H1 (cell line): ENCODE measurements at regions not wholly inside any gene's neighbourhood (a gene's known extent, or its start where the extent isn't known, plus 50 kb on each side); places are given as distances from the start of the nearest gene placed in this dataset.

Experiments used
- CTCF ChIA-PET: fragments of 300-600 bp; sonication (Branson Sonifier 250); formaldehyde crosslinking; loops from one replicate; lab custom pipeline; 2021; ENCODE audit not compliant: partially characterized antibody; lab: Charles Lee
- POLR2A ChIA-PET: fragments of 300-600 bp; sonication (Branson Sonifier 250); formaldehyde crosslinking; loops from one replicate; lab custom pipeline; 2021; ENCODE audit warnings: inconsistent platforms; ENCODE audit not compliant: partially characterized antibody; lab: Charles Lee
- DNase-seq, 2 experiments: peaks; one replicate each; pipeline versions ENCODE4 v3.0.0 to v3.0.0-alpha.2; 2010 to 2022; ENCODE audit warnings: low spot score in 2 of 2, low read depth in 1 of 2, mixed read lengths in 1 of 2
- FAIRE-seq: peaks from 2 replicates; lab custom pipeline; 2011; peaks lifted over from hg19 to GRCh38; lab: Jason Lieb, UNC
- H2AFZ ChIP-seq: 2 replicates; pipeline ENCODE4 v1.8.1; 2012; ENCODE audit warnings: low read length, inconsistent platforms
- H2AK5ac ChIP-seq: 2 replicates; pipeline ENCODE4 v1.6.1; 2013; ENCODE audit warnings: low read depth, low read length
- H2BK120ac ChIP-seq: replicated peaks from 2 replicates; pipeline ENCODE3; 2013; ENCODE audit warnings: low read depth, low read length, inconsistent platforms
- H2BK12ac ChIP-seq: 2 replicates; pipeline ENCODE4 v1.6.1; 2013; ENCODE audit warnings: low read depth, low read length
- H2BK15ac ChIP-seq: 2 replicates; pipeline ENCODE4 v1.6.1; 2013; ENCODE audit warnings: low read length
- H2BK20ac ChIP-seq: 2 replicates; pipeline ENCODE4 v1.6.1; 2013; ENCODE audit warnings: low read length
- H2BK5ac ChIP-seq: 2 replicates; pipeline ENCODE4 v1.6.1; 2013; ENCODE audit warnings: low read depth, low read length
- H3K14ac ChIP-seq: 2 replicates; pipeline ENCODE4 v1.6.1; 2013; ENCODE audit warnings: inconsistent platforms; ENCODE audit not compliant: insufficient read length
- H3K18ac ChIP-seq: 2 replicates; pipeline ENCODE4 v1.6.1; 2013; ENCODE audit warnings: low read length; ENCODE audit errors: extremely low read depth
- H3K23ac ChIP-seq: 2 replicates; pipeline ENCODE4 v1.6.1; 2013; ENCODE audit warnings: inconsistent platforms; ENCODE audit not compliant: insufficient read length
- H3K23me2 ChIP-seq: 2 replicates; pipeline ENCODE4 v1.6.1; 2013; ENCODE audit warnings: low read depth, low read length
- H3K27ac ChIP-seq: 2 replicates; pipeline ENCODE4 v1.6.1; 2011; ENCODE audit warnings: low read depth, low read length, inconsistent platforms
- H3K27me3 ChIP-seq, 4 experiments: replicated peaks in 1 of 4; 1 replicate in 1 of 4; 2 replicates in 3 of 4; pipeline versions ENCODE4 v1.6.1 to v1.8.1; 2011 to 2013; ENCODE audit warnings: low read length in 3 of 4, mild to moderate bottlenecking in 3 of 4, inconsistent platforms in 2 of 4, mixed read lengths in 2 of 4, moderate library complexity in 1 of 4; ENCODE audit not compliant: control insufficient read depth in 3 of 4, insufficient read depth in 3 of 4; ENCODE audit errors: extremely low read depth in 1 of 4
- H3K36me3 ChIP-seq, 4 experiments: 2 replicates each; pipeline versions ENCODE4 v1.6.1 to v1.8.1; 2011 to 2013; ENCODE audit warnings: mild to moderate bottlenecking in 4 of 4, low read length in 3 of 4, moderate library complexity in 2 of 4, control low read depth in 1 of 4, inconsistent platforms in 1 of 4; ENCODE audit not compliant: insufficient read depth in 4 of 4, control insufficient read depth in 2 of 4
- H3K4ac ChIP-seq: replicated peaks from 2 replicates; pipeline ENCODE3; 2013; ENCODE audit warnings: low read length, low read depth, mixed read lengths, inconsistent platforms; ENCODE audit not compliant: insufficient read length
- H3K4me1 ChIP-seq, 4 experiments: replicated peaks in 1 of 4; 1 replicate in 1 of 4; 2 replicates in 3 of 4; pipeline versions ENCODE4 v1.6.1 to v1.8.1; 2011 to 2013; ENCODE audit warnings: low read length in 3 of 4, inconsistent platforms in 2 of 4, mixed read lengths in 1 of 4; ENCODE audit not compliant: insufficient read depth in 4 of 4, control insufficient read depth in 3 of 4
- H3K4me2 ChIP-seq, 2 experiments: 2 replicates each; pipeline versions ENCODE4 v1.6.1 to v1.8.1; 2011 to 2013; ENCODE audit warnings: low read depth in 2 of 2, low read length in 2 of 2, control low read depth in 1 of 2, inconsistent platforms in 1 of 2, mild to moderate bottlenecking in 1 of 2; ENCODE audit not compliant: insufficient read depth in 1 of 2
- H3K4me3 ChIP-seq, 4 experiments: fragments of 200-600, 300-600 bp in 1 of 4; sonication (generic), shearing (Covaris generic), sonication (Bioruptor Twin) in 1 of 4; 2 replicates each; pipeline versions ENCODE4 v1.5.1 to v1.8.1; 2011 to 2016; ENCODE audit warnings: low read length in 4 of 4, low read depth in 3 of 4, control low read depth in 2 of 4, inconsistent platforms in 2 of 4, mild to moderate bottlenecking in 2 of 4, mixed read lengths in 1 of 4, moderate library complexity in 1 of 4; ENCODE audit not compliant: insufficient read depth in 2 of 4; ENCODE audit errors: extremely low read depth in 1 of 4
- H3K56ac ChIP-seq: replicated peaks from 2 replicates; pipeline ENCODE3; 2013; ENCODE audit warnings: low read depth, mild to moderate bottlenecking, mixed read lengths, low read length, inconsistent platforms; ENCODE audit not compliant: insufficient read length
- H3K79me1 ChIP-seq: 2 replicates; pipeline ENCODE4 v1.6.1; 2013; ENCODE audit warnings: low read depth, low read length, control low read depth
- H3K79me2 ChIP-seq, 2 experiments: 2 replicates each; pipeline versions ENCODE4 v1.6.1 to v1.8.1; 2012 to 2013; ENCODE audit warnings: low read length in 2 of 2, mild to moderate bottlenecking in 2 of 2, inconsistent platforms in 1 of 2; ENCODE audit not compliant: insufficient read depth in 2 of 2, control insufficient read depth in 1 of 2
- H3K9ac ChIP-seq, 4 experiments: replicated peaks in 1 of 4; 1 replicate in 1 of 4; 2 replicates in 3 of 4; pipeline versions ENCODE4 v1.6.1 to v1.8.1; 2011 to 2013; ENCODE audit warnings: low read depth in 3 of 4, low read length in 3 of 4, control low read depth in 2 of 4, mild to moderate bottlenecking in 2 of 4, moderate library complexity in 2 of 4, inconsistent platforms in 1 of 4; ENCODE audit errors: extremely low read depth in 1 of 4
- H3K9me3 ChIP-seq, 2 experiments: 2 replicates each; pipeline versions ENCODE4 v1.6.1 to v1.8.1; 2012 to 2013; ENCODE audit warnings: mild to moderate bottlenecking in 2 of 2, moderate library complexity in 2 of 2, control low read depth in 1 of 2, inconsistent platforms in 1 of 2, low read depth in 1 of 2, low read length in 1 of 2, mixed read lengths in 1 of 2; ENCODE audit not compliant: insufficient read depth in 2 of 2
- H4K20me1 ChIP-seq, 2 experiments: replicated peaks in 1 of 2; 2 replicates each; pipeline versions ENCODE3 to v1.8.1; 2011 to 2013; ENCODE audit warnings: inconsistent platforms in 2 of 2, low read length in 2 of 2, mild to moderate bottlenecking in 1 of 2; ENCODE audit not compliant: insufficient read depth in 2 of 2, control insufficient read depth in 1 of 2
- H4K5ac ChIP-seq: 2 replicates; pipeline ENCODE4 v1.6.1; 2013; ENCODE audit warnings: low read length, low read depth, mixed read lengths, inconsistent platforms; ENCODE audit not compliant: insufficient read length
- H4K8ac ChIP-seq: 2 replicates; pipeline ENCODE4 v1.8.0; 2013; ENCODE audit warnings: mild to moderate bottlenecking, moderate library complexity, low read length, inconsistent platforms; ENCODE audit not compliant: insufficient read depth; ENCODE audit errors: extremely low read depth
- H4K91ac ChIP-seq: replicated peaks from 2 replicates; pipeline ENCODE3; 2013; ENCODE audit warnings: low read length, mixed read lengths, inconsistent platforms; ENCODE audit not compliant: insufficient read length
- TAF1 ChIP-seq: IDR thresholded peaks from 2 replicates; pipeline ENCODE4 v1.6.1; 2011; ENCODE audit warnings: mild to moderate bottlenecking, low read depth, low read length
- WGBS, 2 experiments: shearing (Covaris generic) in 1 of 2; methylation state at CpG; one replicate each; pipeline versions ENCODE4 v1.1.6 to v1.1.7; 2013 to 2015; ENCODE audit warnings: low lambda C conversion rate in 2 of 2, mixed read lengths in 2 of 2, inconsistent platforms in 1 of 2, low coverage in 1 of 2, missing lambda C conversion rate in 1 of 2; ENCODE audit not compliant: insufficient replicate concordance in 2 of 2, insufficient coverage in 1 of 2, insufficient read length in 1 of 2; ENCODE audit errors: extremely low coverage in 1 of 2, missing lambda C conversion rate in 1 of 2; 5-methylcytosine and 5-hydroxymethylcytosine counted together

- Histone ChIP-seq H2BK12ac (no peak overlapping the region), H2BK5ac (no peak overlapping the region), H2BK120ac (no peak overlapping the region), H4K8ac (no peak overlapping the region), H4K20me1 (no peaks in the 10 kb centered on the region), H3K56ac (no peak overlapping the region), H2BK20ac (no peak overlapping the region), H2BK15ac (no peak overlapping the region), H3K4me3 (no peak overlapping the region), H2AFZ (no peak overlapping the region), H3K18ac (no peak overlapping the region), H3K79me1 (no peaks in the 10 kb centered on the region), H3K23ac (no peak overlapping the region), H3K27me3 (no peaks in the 10 kb centered on the region; a peak in 1 of 7 replicates), H4K91ac (no peak overlapping the region), H3K9ac (no peak overlapping the region), H3K4me2 (no peak overlapping the region), H3K23me2 (no peaks in the 10 kb centered on the region), H3K79me2 (no peaks in the 10 kb centered on the region), H3K4ac (no peak overlapping the region), H4K5ac (no peak overlapping the region), H2AK5ac (no peak overlapping the region), H3K9me3 (no peaks in the 10 kb centered on the region), H3K27ac (no peak overlapping the region), H3K14ac (no peak overlapping the region), H3K36me3 (no peaks in the 10 kb centered on the region), H3K4me1 (no peaks in the 10 kb centered on the region)
- ChIA-PET POLR2A (no interaction called here), CTCF (no interaction called here)
- 93% methylated on average over 4 of the region's 4 CpGs; no CpG with 5 or more reads in 1 of the 2 experiments for WGBS, 2 experiments
- DNase-seq (no peak), FAIRE-seq (no peak)
- no peak for TF ChIP-seq TAF1
Observed at GRCh38 chr2:21710031-21710430, 586.3 kb downstream of the TDRD15 start.
